ENCODE measurements at regions not wholly inside any gene's neighbourhood (a gene's known extent, or its start where the extent isn't known, plus 50 kb on each side); places are given as distances from the start of the nearest gene placed in this dataset.
"Not testable (repeated sequence)": the region's sequence is repeated elsewhere in the genome, so short reads cannot be mapped to it uniquely, and the experiment has no call there.

- DNase-seq (ENCODE audit: low read depth), result peak; percentile 12
These were observed 72.1 kb upstream of the RASA1 start for GRCh38 chr5:87195616-87196015.

- no peak for DNase-seq (ENCODE audit: low read depth)
These were observed 69.7 kb upstream of the RASA1 start for GRCh38 chr5:87198010-87198409.

GRCh38 chr5:87199246-87199645 is 68.4 kb upstream of the RASA1 start:
- not testable (repeated sequence) for DNase-seq (ENCODE audit: low read depth)

- DNase-seq (ENCODE audit: low read depth), result not testable (repeated sequence)
These were observed 68.0 kb upstream of the RASA1 start for GRCh38 chr5:87199704-87200103.

GRCh38 chr5:87210076-87210475 is 57.6 kb upstream of the RASA1 start:
- no peak for DNase-seq (ENCODE audit: low read depth)

GRCh38 chr5:87210743-87211142 is 56.9 kb upstream of the RASA1 start:
- no peak for DNase-seq (ENCODE audit: low read depth)

GRCh38 chr5:87211676-87212075 is 56.0 kb upstream of the RASA1 start:
- no peak for DNase-seq (ENCODE audit: low read depth)

- DNase-seq (ENCODE audit: low read depth), result not testable (repeated sequence)
These were observed 55.5 kb upstream of the RASA1 start for GRCh38 chr5:87212183-87212582.

GRCh38 chr5:87217480-87217879 is 50.2 kb upstream of the RASA1 start:
- not testable (repeated sequence) for DNase-seq (ENCODE audit: low read depth)
